Upper lobe of left lung (tissue), 4 donors: ENCODE measurements at regions not wholly inside any gene's neighbourhood (a gene's known extent, or its start where the extent isn't known, plus 50 kb on each side); places are given as distances from the start of the nearest gene placed in this dataset.

ENCODE experiments used
- CTCF ChIP-seq, 6 experiments: fragments of 450-650 bp in 4 of 6; fragments of 200-600 bp in 2 of 6; sonication (generic) in 2 of 6; IDR thresholded peaks; one replicate each; pipeline ENCODE4 v1.5.1; 2016 to 2019; ENCODE audit warnings: antibody characterized with exemption in 6 of 6
- POLR2A ChIP-seq, 4 donors: fragments of 450-650 bp; IDR thresholded peaks; one replicate each; pipeline ENCODE4 v1.5.1; 2016 to 2017; ENCODE audit warnings: antibody characterized with exemption in 4 of 4, mild to moderate bottlenecking in 2 of 4

GRCh38 chr14:62179367-62180018, 417.3 kb downstream of the SNAPC1 start:
- TF ChIP-seq CTCF (IDR thresholded peaks at IDR 0.05) (peak in 4 of 6 experiments; percentile 27 to 70 (median 54)), POLR2A (IDR thresholded peaks at IDR 0.05) (no peak)
